ENCODE measurements at regions not wholly inside any gene's neighbourhood (a gene's known extent, or its start where the extent isn't known, plus 50 kb on each side); places are given as distances from the start of the nearest gene placed in this dataset.

DNA sequence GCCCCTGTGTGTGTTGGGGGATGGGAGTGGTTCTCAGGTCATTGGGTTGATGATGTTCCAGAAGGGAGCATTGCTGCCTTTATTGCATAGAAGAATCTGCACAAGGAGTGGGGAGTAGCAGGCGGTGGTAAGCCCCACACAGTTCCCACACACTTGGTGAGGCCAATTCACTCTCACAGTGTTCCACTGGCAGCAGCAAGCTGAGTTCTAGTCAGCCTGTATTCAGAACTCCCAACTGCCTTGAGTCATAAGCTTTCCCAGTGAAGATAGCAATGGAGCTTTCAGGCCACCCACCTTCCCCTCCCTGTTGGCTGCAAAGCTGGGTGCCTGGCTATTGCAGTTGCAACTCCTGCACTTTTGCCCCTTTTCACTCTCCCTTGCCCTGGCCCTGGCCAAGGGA is 181.1 kb upstream of the RBMS3 start:
- TF ChIP-seq, protein P1, sequence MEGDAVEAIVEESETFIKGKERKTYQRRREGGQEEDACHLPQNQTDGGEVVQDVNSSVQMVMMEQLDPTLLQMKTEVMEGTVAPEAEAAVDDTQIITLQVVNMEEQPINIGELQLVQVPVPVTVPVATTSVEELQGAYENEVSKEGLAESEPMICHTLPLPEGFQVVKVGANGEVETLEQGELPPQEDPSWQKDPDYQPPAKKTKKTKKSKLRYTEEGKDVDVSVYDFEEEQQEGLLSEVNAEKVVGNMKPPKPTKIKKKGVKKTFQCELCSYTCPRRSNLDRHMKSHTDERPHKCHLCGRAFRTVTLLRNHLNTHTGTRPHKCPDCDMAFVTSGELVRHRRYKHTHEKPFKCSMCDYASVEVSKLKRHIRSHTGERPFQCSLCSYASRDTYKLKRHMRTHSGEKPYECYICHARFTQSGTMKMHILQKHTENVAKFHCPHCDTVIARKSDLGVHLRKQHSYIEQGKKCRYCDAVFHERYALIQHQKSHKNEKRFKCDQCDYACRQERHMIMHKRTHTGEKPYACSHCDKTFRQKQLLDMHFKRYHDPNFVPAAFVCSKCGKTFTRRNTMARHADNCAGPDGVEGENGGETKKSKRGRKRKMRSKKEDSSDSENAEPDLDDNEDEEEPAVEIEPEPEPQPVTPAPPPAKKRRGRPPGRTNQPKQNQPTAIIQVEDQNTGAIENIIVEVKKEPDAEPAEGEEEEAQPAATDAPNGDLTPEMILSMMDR (IDR thresholded peaks at IDR 0.05) = no peak
- TF ChIP-seq POLR2A (IDR thresholded peaks at IDR 0.05) = no peak
- no peak for TF ChIP-seq POLR2AphosphoS5 (IDR thresholded peaks at IDR 0.05)
- TF ChIP-seq EP300 (IDR thresholded peaks at IDR 0.05) = no peak

All from upper lobe of left lung (tissue), 4 donors.